HepG2 (cell line): ENCODE measurements at regions not wholly inside any gene's neighbourhood (a gene's known extent, or its start where the extent isn't known, plus 50 kb on each side); places are given as distances from the start of the nearest gene placed in this dataset.

ENCODE experiments used
- ARID3A ChIP-seq: IDR thresholded peaks from 2 replicates; pipeline ENCODE4 v1.6.1; 2012; ENCODE audit warnings: low read depth, low read length, improper control_type of control experiment
- CEBPB ChIP-seq: IDR thresholded peaks from 2 replicates; pipeline ENCODE4 v1.6.1; 2011; ENCODE audit warnings: low read depth, low read length, improper control_type of control experiment, borderline replicate concordance
- FUBP1 ChIP-seq: sonication (generic); formaldehyde crosslinking; IDR thresholded peaks from 2 replicates; pipeline ENCODE4 v1.5.1; 2020; ENCODE audit warnings: missing genetic modification reagents, mild to moderate bottlenecking, borderline replicate concordance
- HMGXB3 ChIP-seq: sonication (generic); formaldehyde crosslinking; IDR thresholded peaks from 2 replicates; pipeline ENCODE4 v1.4.0; 2020; ENCODE audit warnings: missing genetic modification reagents, borderline replicate concordance
- IRX3 ChIP-seq: sonication (generic); formaldehyde crosslinking; IDR thresholded peaks from 2 replicates; pipeline ENCODE4 v1.8.1; 2023; ENCODE audit warnings: mild to moderate bottlenecking, low read depth, missing genetic modification reagents, borderline replicate concordance
- LCORL ChIP-seq, 2 experiments: fragments of 450-650 bp in 1 of 2; sonication (generic) in 1 of 2; formaldehyde crosslinking in 1 of 2; IDR thresholded peaks; 2 replicates each; pipeline versions ENCODE4 v1.5.0 to v1.6.1; 2017 to 2020; ENCODE audit warnings: antibody characterized with exemption in 1 of 2, missing genetic modification reagents in 1 of 2
- RFX3 ChIP-seq: IDR thresholded peaks from 2 replicates; pipeline ENCODE4 v1.6.1; 2016; ENCODE audit warnings: missing biosample characterization, missing genetic modification reagents
- SMC3 ChIP-seq: IDR thresholded peaks from 2 replicates; pipeline ENCODE4 v1.6.1; 2011; ENCODE audit warnings: low read length, improper control_type of control experiment
- SOX13 ChIP-seq, 3 experiments: fragments of 450-650 bp in 1 of 3; sonication (generic) in 1 of 3; formaldehyde crosslinking in 1 of 3; IDR thresholded peaks in 2 of 3; conservative IDR thresholded peaks in 1 of 3; 2 replicates each; pipeline versions ENCODE4 v1.5.0 to v1.6.1; 2016 to 2020; ENCODE audit warnings: antibody characterized with exemption in 1 of 3, mild to moderate bottlenecking in 1 of 3, missing compliant biosample characterization in 1 of 3, missing genetic modification reagents in 1 of 3, moderate library complexity in 1 of 3
- TBP ChIP-seq: sonication (generic); formaldehyde crosslinking; IDR thresholded peaks from 2 replicates; pipeline ENCODE4 v1.5.0; 2020; ENCODE audit warnings: missing genetic modification reagents
- TCF7 ChIP-seq: sonication (generic); IDR thresholded peaks from 2 replicates; pipeline ENCODE4 v1.6.1; 2016; ENCODE audit warnings: antibody characterized with exemption, low read depth
- TFAP4 ChIP-seq: sonication (generic); IDR thresholded peaks from 2 replicates; pipeline ENCODE4 v1.6.1; 2016; ENCODE audit warnings: low read depth, borderline replicate concordance
- WIZ ChIP-seq: sonication (generic); formaldehyde crosslinking; IDR thresholded peaks from 2 replicates; pipeline ENCODE4 v1.5.1; 2020; ENCODE audit warnings: mild to moderate bottlenecking, missing genetic modification reagents
- ZNF253 ChIP-seq: sonication (generic); formaldehyde crosslinking; IDR thresholded peaks from 2 replicates; pipeline ENCODE4 v1.8.0; 2022; ENCODE audit warnings: mild to moderate bottlenecking, missing genetic modification reagents, borderline replicate concordance
- ZNF333 ChIP-seq: sonication (generic); formaldehyde crosslinking; IDR thresholded peaks from 2 replicates; pipeline ENCODE4 v1.4.0; 2020; ENCODE audit warnings: mild to moderate bottlenecking, missing genetic modification reagents, borderline replicate concordance
- ZNF34 ChIP-seq: sonication (generic); formaldehyde crosslinking; IDR thresholded peaks from 2 replicates; pipeline ENCODE4 v1.4.0; 2020; ENCODE audit warnings: mild to moderate bottlenecking, missing genetic modification reagents, borderline replicate concordance
- ZNF362 ChIP-seq: sonication (generic); formaldehyde crosslinking; IDR thresholded peaks from 2 replicates; pipeline ENCODE4 v1.4.0; 2020; ENCODE audit warnings: missing genetic modification reagents, mild to moderate bottlenecking, borderline replicate concordance
- ZNF558 ChIP-seq: sonication (generic); formaldehyde crosslinking; IDR thresholded peaks from 2 replicates; pipeline ENCODE4 v1.9.0; 2022; ENCODE audit warnings: mild to moderate bottlenecking, missing genetic modification reagents, borderline replicate concordance
- ZNF672 ChIP-seq: sonication (generic); formaldehyde crosslinking; IDR thresholded peaks from 2 replicates; pipeline ENCODE4 v1.8.1; 2022; ENCODE audit warnings: missing genetic modification reagents

- TF ChIP-seq CEBPB = peak; percentile 76
- no peak for TF ChIP-seq IRX3 (CRISPR knock-in tag)
- peak; percentile 27; the same call in 1 of the 2 replicates for TF ChIP-seq RFX3 (CRISPR knock-in tag)
- TF ChIP-seq SMC3 = peak; percentile 56
- TF ChIP-seq FUBP1 = no peak
- no peak for TF ChIP-seq ZNF253 (CRISPR knock-in tag)
- no peak for TF ChIP-seq ZNF333 (CRISPR knock-in tag)
- no peak for TF ChIP-seq TBP (CRISPR knock-in tag)
- no peak for TF ChIP-seq ZNF672 (CRISPR knock-in tag)
- TF ChIP-seq ZNF558 (CRISPR knock-in tag) = no peak
- TF ChIP-seq SOX13 (IDR thresholded peaks at IDR 0.05) = no peak
- no peak for TF ChIP-seq SOX13 (CRISPR knock-in tag; conservative IDR thresholded peaks at IDR 0.05 in 1 of 2, IDR thresholded peaks at IDR 0.05 in 1 of 2)
- no peak for TF ChIP-seq TCF7
- no peak for TF ChIP-seq HMGXB3 (CRISPR knock-in tag)
- no peak for TF ChIP-seq ARID3A
- TF ChIP-seq ZNF34 (CRISPR knock-in tag) = no peak
- no peak for TF ChIP-seq LCORL (IDR thresholded peaks at IDR 0.05)
- no peak for TF ChIP-seq LCORL (CRISPR knock-in tag; IDR thresholded peaks at IDR 0.05)
- TF ChIP-seq ZNF362 = peak; percentile 72
- peak; percentile 54; the same call in 1 of the 2 replicates for TF ChIP-seq TFAP4
- no peak for TF ChIP-seq WIZ
Measured at GRCh38 chr9:15357050-15357653, 50.1 kb upstream of the TTC39B start (continued).
